Kidney (tissue), 13 donors: ENCODE measurements at regions not wholly inside any gene's neighbourhood (a gene's known extent, or its start where the extent isn't known, plus 50 kb on each side); places are given as distances from the start of the nearest gene placed in this dataset.

ENCODE experiments used
- DNase-seq, 5 donors: peaks; one replicate each; pipeline ENCODE4 v3.0.0-alpha.2; 2013 to 2020
- FAIRE-seq: peaks from 2 replicates; lab custom pipeline; 2012; peaks lifted over from hg19 to GRCh38; lab: Jason Lieb, UNC
- H3K27ac ChIP-seq, 2 donors: one replicate each; pipeline ENCODE4 v1.7.0; 2013; ENCODE audit warnings: low read depth in 2 of 2, low read length in 2 of 2, inconsistent platforms in 1 of 2
- H3K27me3 ChIP-seq: one replicate; pipeline ENCODE4 v1.7.1; 2013; ENCODE audit warnings: low read length, inconsistent platforms; ENCODE audit not compliant: control insufficient read depth, insufficient read depth
- H3K36me3 ChIP-seq, 3 donors: one replicate each; pipeline versions ENCODE4 v1.7.0 to v1.7.1; 2013; ENCODE audit warnings: low read length in 3 of 3, control low read depth in 1 of 3, inconsistent platforms in 1 of 3; ENCODE audit not compliant: insufficient read depth in 3 of 3, control insufficient read depth in 2 of 3
- H3K4me1 ChIP-seq, 3 donors: one replicate each; pipeline versions ENCODE4 v1.7.0 to v1.7.1; 2013; ENCODE audit warnings: low read length in 3 of 3, inconsistent platforms in 1 of 3, low read depth in 1 of 3; ENCODE audit not compliant: control insufficient read depth in 2 of 3, insufficient read depth in 2 of 3
- H3K4me3 ChIP-seq, 3 donors: one replicate each; pipeline versions ENCODE4 v1.7.0 to v1.8.1; 2013; ENCODE audit warnings: low read length in 3 of 3, control low read depth in 1 of 3, inconsistent platforms in 1 of 3
- H3K9ac ChIP-seq, 3 donors: one replicate each; pipeline versions ENCODE4 v1.7.0 to v1.7.1; 2013; ENCODE audit warnings: low read length in 3 of 3, control low read depth in 1 of 3, inconsistent platforms in 1 of 3
- H3K9me3 ChIP-seq, 3 donors: one replicate each; pipeline versions ENCODE4 v1.7.0 to v1.7.1; 2013; ENCODE audit warnings: low read length in 3 of 3, control low read depth in 1 of 3, inconsistent platforms in 1 of 3; ENCODE audit not compliant: control insufficient read depth in 2 of 3, insufficient read depth in 1 of 3
- intact Hi-C: fragments of 100-400 bp; cut with DNase I; formaldehyde crosslinking; loops from one replicate; pipeline ENCODE4 v1.11.1; 2022
- TF ChIP-seq, protein P1 (sequence below): IDR thresholded peaks from 3 replicates; pipeline ENCODE4 v1.5.1; 2012; ENCODE audit warnings: mild to moderate bottlenecking, moderate library complexity, borderline replicate concordance; ENCODE audit not compliant: insufficient read depth; ENCODE audit errors: extremely low read depth
- donor health status: control.
- donor health status: control.
- donor health status: control.
- donor health status: control.
- donor health status: control.
- donor health status: DM: yes; HTN: yes; CAD: no.
- donor health status: Normal renal cell carcinoma (clear cell type).

DNA sequence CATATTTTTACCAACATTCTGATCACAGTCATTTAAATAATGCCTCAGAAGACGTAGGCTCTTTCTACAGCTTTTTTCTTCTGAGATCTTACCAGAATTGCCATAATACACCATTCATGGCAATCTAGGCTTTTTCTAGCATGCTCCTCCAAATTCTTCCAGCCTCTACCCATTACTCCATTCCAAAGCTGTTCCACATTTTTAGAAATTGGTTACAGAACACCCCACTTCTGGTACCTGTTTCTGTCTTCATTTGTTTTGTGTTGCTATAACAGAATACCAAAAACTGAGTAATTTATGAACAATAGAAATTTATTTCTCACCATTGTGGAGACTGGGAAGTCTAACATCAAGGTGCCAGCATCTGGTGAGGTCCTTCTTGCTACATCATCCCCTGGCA, 385.4 kb downstream of the BRINP2 start:
- no peak overlapping the region for H3K27ac ChIP-seq

DNA sequence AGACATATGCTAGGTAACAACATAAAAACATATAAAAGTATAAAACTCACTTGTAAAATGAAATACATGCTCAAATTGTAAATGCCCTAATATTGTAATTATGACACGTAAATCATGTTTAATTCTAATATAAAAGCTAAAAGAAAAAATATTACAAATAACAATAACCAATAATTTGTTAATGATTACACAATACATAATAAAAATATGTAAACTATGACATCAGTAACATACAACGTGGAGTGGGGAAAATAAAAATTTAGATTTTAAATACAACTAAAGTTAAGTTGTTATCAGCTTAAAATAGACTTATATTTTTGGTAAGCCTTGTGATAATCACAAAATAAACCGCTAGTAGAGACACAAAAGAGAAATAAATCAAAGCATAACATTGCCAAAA, 376.4 kb downstream of the BRINP2 start:
- FAIRE-seq (peak; percentile 74), DNase-seq (no peak)
- TF ChIP-seq, protein P1, sequence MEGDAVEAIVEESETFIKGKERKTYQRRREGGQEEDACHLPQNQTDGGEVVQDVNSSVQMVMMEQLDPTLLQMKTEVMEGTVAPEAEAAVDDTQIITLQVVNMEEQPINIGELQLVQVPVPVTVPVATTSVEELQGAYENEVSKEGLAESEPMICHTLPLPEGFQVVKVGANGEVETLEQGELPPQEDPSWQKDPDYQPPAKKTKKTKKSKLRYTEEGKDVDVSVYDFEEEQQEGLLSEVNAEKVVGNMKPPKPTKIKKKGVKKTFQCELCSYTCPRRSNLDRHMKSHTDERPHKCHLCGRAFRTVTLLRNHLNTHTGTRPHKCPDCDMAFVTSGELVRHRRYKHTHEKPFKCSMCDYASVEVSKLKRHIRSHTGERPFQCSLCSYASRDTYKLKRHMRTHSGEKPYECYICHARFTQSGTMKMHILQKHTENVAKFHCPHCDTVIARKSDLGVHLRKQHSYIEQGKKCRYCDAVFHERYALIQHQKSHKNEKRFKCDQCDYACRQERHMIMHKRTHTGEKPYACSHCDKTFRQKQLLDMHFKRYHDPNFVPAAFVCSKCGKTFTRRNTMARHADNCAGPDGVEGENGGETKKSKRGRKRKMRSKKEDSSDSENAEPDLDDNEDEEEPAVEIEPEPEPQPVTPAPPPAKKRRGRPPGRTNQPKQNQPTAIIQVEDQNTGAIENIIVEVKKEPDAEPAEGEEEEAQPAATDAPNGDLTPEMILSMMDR = no peak
- no peaks in the 10 kb centered on the region for H3K27me3 ChIP-seq
- no peak overlapping the region for H3K9ac ChIP-seq
- H3K4me1 ChIP-seq = no peaks in the 10 kb centered on the region
- H3K27ac ChIP-seq = no peak overlapping the region
- H3K9me3 ChIP-seq = no peaks in the 10 kb centered on the region
- intact Hi-C loops = no loop called here
- H3K36me3 ChIP-seq = no peaks in the 10 kb centered on the region
- no peak overlapping the region for H3K4me3 ChIP-seq

More for the DNA sequence above, 385.4 kb downstream of the BRINP2 start:
- Histone ChIP-seq H3K9ac (no peak overlapping the region), H3K4me1 (no peaks in the 10 kb centered on the region), H3K36me3 (no peaks in the 10 kb centered on the region), H3K4me3 (no peak overlapping the region), H3K27me3 (no peaks in the 10 kb centered on the region), H3K9me3 (peaks cover 0 to 4% (median 2%) of the 10 kb centered on the region in 3 donors)
- TF ChIP-seq, protein P1 = no peak
- intact Hi-C loops = no loop called here
- FAIRE-seq = no peak
- no peak for DNase-seq

DNA sequence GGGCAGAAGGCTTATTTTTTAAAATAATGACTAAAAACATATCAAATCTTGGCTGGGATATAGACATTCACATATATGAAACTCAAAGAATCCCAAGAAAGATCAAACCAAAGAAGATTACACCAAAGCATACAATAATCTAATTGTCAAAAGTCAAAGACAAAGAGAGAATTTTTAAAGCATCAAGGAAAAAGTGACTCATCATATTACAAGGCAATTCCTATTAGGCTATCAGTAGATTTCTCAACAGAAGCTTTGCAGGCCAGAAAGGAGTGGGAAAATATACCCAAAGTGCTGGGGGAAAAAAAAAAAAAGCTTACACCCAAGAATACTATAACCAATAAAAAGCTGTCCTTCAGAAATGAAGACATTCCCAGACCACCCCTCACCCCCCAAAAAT, 375.6 kb downstream of the BRINP2 start:
- H3K27ac ChIP-seq = no peak overlapping the region
- FAIRE-seq = no peak

More for the DNA sequence above, 375.6 kb downstream of the BRINP2 start:
- TF ChIP-seq, protein P1 = no peak
- Histone ChIP-seq H3K9ac (no peak overlapping the region), H3K4me1 (no peaks in the 10 kb centered on the region), H3K9me3 (no peaks in the 10 kb centered on the region), H3K4me3 (no peak overlapping the region), H3K36me3 (no peaks in the 10 kb centered on the region), H3K27me3 (no peaks in the 10 kb centered on the region)
- intact Hi-C loops = no loop called here
- no peak for DNase-seq
